LHCN-M2 (cell line): ENCODE measurements at regions not wholly inside any gene's neighbourhood (a gene's known extent, or its start where the extent isn't known, plus 50 kb on each side); places are given as distances from the start of the nearest gene placed in this dataset.
"Not testable (repeated sequence)": the region's sequence is repeated elsewhere in the genome, so short reads cannot be mapped to it uniquely, and the experiment has no call there.

Experiments used
- DNase-seq: peaks from one replicate; pipeline ENCODE4 v3.0.0-alpha.2; 2012; ENCODE audit warnings: low read depth

DNA sequence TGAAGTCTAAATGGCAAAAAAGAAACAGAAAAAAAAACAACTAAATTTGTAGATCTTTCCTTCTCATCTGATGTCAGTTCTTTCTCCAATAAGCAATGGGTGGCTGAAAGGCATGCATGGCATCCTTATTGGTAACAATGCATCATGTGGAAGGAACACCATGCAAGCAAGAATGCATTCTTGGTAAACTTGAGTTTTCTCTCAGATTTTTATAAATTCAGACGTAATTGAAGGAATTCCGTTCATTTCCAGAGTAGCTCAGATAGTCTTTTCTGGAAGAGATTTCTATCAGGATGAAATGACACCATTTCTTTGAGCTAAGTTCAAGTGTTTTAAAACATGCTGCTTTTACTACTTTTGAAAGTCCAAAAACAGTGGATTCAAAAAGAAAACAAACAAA is 373.0 kb downstream of the COG6 start:
- no peak for DNase-seq

DNA sequence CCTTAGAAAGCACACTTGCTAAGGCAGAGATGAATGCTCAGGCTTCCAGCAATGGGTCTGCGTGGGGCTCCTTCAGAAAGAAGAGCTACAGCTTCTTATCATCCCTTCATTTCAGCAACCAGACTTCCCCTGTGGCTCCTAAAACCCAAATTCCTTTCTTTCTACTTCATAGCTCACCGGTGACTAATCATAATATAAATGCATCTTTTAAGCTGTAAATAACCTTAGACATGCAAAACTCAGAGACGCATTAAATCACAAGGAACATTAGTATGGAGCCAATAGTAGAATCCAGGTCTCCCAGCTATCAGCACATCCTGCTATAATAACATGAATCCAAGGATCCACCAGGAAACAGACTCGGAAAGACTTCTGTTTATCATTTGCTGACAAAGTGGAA is 375.6 kb downstream of the COG6 start:
- peak; percentile 84 for DNase-seq

DNA sequence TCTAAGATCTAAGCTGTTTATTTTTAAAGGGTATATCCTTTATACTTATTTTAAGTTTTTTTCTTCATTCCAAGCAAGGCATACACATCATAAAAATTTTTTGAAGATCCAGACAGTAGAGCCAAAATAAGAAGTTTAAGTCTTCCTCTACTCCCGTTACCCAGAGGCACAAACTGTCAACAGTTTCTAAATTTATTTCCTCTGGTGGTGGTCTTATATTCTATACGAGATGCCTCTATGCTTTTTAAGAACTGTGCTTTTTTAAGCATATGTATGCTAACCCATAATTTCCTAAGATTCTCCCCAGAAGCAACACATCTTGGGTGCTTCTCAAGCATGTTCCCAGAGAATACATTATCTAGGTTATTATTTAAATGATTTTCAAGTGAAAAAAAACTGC is 383.6 kb downstream of the COG6 start:
- DNase-seq, result no peak

DNA sequence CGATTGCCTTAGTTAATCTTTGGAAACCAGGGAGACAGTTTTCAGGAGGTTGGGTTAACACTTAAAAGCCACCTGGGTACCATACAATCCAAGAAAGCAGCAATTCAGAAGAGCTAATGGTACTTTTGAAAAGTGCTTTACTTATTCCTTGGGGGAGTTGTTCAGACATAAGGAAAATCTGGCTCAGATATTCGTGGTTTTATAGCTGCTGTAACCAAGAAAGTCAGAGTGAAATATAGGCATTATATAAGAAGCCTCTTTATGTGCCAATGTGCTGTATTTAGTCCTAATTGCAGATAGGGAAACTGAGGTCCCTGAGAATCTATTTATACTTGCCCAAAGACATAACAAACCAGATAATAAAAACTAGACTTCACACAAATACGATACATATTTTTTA is 387.5 kb downstream of the COG6 start:
- DNase-seq, result no peak

DNA sequence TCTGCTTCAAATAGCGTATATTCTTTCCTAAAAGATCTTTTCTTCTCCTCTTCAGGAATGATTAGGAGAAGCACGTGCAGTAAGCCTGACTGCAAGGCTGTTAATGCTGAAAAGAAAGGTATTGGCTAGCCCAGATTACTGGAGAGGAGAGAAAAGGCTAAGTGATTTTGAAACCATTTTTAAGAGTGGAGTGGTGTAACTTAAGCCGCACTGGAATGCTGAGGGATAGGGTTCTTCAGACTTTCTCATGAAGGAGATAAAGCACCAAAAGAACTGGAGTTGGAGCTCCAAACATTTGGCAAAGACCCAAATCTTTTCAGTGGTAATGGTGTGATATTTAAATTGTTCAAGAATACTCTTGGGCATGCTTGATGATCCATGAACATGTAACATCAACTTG is 388.3 kb downstream of the COG6 start:
- no peak for DNase-seq

DNA sequence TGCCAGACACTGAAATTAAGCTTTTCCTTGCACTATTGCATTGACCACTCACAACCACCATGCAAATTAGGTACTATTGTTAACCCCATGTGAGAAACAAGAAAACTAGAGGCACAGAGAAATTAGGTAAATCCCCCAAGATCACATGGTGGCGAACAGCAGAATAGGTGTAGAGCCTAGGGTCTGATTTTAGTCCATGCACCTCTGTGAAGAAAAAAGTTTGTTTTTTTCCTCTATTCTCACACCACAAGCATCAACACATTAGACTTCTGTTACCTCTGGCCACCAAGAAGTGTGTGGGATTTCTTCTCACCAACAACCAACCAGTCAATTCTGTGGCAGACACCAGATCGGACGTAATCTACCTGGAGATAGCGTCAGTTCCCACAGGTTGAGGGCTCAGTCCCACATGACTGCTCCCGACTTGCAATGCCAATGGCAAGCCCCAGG is 391.9 kb downstream of the COG6 start:
- no peak for DNase-seq

DNA sequence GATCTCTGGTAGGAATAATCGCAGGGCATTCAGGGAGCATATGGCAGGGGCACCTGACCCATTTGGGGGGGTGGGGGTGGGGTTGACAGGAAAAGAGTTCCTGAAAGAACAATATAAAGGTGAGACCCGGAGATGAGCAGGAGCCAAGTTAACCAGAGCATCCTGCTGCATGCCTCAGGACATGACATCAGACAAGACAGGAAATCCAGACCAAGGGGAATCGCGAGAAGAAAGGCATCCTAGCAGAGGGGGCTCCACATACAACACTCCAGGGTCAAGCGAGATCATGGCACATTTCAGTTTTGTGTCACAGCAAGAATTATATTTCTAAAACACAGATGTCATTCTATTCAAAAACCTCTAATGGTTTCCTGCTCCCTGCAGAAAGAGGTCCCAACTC is 393.1 kb downstream of the COG6 start:
- DNase-seq, result no peak

DNA sequence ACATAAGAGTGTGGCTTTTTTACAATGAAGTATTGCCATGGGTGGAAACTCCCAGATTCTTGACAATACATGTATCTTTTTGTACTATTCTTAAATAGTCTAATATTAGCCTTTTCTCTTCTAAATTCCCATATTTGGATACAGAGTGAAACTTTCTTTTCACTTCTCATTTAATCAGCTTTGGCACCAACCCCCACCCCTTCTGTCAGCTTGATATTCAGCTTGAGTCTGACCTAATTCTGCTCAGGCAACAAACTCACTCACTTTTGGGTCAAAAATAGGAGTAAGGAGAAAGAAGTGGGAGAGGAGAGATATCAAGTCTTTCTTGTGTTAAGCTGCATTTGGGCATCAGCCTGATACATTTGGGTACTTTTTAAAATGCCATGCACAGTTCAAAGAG is 397.5 kb downstream of the COG6 start:
- no peak for DNase-seq

DNA sequence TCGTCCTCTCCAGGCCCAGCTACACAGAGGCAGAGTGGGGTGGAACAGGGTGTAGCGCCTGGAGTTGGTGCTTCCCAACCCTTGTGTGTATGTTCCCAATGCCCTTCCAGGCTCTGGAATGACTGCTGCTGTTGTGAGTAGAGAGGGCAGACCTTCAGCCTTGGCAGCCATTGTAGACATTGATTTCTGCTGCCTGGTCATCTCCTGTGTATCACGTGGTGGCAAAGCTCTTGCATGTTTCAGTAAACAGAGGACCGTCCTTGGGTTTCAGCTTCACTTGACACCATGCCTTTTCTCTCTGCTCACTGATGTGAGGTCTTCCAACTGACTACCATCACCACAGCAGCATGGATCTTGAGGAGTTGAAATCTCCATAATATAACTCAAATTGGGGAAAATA is 397.9 kb downstream of the COG6 start:
- no peak for DNase-seq

DNA sequence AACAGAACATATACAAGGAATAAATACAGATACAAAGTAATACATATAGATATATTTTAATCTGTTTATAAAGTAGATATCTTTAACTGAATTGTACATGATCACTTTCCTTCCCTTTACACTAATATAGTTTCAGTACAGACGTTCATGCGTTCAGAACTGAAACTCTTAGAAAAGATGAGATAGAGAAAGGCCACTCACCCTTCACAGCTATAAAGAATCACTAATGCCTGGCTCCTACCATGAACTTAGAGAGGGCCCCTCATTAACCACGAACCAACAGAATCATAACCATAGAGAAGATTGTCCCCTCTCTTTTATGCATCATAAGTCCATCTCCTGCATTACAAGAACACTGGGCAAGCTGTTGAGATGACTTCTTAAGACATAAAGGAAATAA is 399.0 kb downstream of the COG6 start:
- DNase-seq, result not testable (repeated sequence)

DNA sequence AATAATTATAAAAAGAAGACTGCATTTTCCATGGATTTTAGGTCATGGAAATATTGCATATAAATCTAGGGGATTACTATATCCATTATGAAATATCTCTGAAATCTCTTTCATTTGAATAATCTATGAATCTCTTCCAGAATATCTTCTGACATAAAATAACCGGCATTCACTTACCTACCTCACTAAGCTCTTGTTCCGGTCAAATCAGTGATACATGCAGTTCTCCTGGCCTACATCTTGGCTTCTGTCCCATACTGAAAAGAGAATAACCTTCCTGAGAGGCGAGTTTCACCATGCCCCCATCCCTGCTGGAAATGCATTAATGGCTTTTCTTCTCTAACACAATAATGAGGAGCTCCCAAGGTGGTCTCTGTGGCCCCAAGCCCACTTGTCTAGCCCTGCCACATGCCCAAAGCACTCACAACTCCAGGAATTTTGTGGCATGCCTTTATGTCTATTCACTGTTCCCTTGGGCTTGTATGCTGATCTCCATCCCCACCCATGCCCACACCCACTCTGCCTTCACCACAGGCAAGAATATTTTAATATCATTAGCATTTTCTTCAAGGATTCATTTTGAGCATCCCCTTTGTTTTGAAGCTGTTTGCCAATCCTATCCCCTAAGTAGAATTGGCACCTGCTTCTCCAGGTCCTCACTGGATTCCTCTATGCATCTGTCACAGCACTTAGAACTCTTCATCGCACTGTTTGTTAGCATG is 401.6 kb downstream of the COG6 start:
- peak; percentile 11 for DNase-seq

DNA sequence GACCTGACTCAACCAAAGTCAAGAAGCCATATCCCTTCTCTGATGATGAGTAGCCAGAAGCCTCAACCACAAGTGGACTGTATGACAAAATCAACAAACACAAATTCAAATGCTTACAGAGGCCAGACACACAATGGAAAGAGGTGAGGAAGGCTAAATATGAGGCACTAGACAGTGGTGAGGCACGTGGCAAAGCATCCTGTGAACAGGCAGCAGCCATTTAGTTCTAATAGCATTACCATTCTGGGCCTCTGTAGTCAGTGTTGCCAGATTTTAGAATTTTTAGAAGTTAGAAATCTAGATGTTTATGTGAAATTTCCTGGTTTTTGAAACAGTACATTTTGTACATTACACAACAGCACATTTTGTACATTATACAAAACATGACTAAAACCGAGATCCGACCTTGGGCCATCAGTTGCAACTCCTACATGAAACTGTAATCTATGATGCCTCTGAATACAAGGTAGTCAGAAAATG is 403.3 kb downstream of the COG6 start:
- peak; percentile 59 for DNase-seq

DNA sequence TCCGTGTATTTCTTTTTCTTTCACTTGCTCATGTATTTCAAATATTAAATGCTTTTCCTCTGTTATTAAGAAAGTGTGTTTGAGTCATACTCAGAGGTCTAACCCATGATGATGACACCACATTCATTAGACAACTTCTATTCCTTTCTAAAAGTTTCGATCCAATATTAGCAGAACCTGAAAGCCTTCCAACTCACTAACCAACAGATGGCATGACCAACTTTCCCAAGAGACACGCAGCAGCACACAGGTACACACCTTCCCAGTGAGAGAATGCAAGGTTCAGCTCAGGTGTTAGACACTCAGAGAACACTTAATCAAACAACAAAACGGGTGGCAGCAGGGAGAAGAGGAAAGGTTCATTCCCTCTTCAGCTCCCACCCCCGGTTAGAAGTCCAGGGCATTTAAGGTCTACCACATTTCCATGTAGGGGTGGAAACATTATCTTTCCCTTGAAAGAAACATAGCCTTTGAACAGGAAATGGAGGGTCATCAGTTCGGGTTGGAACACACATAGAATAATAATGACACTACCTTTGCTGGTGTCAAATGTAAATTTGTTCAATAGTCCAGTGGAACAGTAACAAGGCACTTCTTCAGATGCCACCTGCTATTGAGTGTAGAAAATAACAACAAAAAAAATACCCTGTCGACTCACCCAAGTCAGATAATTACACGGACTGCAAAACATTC is 404.2 kb downstream of the COG6 start:
- peak; percentile 31 for DNase-seq

DNA sequence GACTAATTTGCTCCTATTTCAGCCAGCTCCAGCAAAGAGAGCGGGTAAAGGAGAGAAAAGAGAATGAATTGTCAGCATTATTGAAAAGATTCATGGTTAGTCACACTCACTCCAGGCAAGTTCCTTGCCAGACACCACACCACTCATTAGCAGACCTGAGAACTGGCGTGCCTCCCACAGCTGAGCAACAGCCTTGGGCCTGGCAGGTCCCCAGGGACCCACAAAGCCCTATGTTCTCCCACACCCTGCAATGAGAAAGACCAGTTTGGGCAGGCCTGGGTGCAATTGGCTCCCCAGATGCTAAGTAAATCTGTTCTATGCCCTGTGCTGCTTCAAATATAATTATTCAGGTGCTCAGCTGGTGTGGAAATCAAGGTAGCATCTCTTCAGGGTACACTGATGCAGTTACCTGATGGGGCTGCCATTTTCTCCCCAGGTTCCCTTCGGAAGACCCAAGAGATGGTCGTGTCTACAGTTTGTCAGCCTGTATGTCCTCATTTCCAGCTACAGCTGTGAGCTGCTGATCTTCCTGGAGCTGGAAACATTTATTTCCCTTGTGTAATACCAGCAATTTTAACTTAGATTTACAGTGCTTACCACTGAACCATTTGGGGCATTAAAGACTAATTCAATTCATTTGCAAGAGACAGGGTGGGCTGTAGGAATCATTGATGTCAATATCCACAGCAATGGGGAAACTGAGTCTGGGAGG is 405.0 kb downstream of the COG6 start:
- DNase-seq, result peak; percentile 96

DNA sequence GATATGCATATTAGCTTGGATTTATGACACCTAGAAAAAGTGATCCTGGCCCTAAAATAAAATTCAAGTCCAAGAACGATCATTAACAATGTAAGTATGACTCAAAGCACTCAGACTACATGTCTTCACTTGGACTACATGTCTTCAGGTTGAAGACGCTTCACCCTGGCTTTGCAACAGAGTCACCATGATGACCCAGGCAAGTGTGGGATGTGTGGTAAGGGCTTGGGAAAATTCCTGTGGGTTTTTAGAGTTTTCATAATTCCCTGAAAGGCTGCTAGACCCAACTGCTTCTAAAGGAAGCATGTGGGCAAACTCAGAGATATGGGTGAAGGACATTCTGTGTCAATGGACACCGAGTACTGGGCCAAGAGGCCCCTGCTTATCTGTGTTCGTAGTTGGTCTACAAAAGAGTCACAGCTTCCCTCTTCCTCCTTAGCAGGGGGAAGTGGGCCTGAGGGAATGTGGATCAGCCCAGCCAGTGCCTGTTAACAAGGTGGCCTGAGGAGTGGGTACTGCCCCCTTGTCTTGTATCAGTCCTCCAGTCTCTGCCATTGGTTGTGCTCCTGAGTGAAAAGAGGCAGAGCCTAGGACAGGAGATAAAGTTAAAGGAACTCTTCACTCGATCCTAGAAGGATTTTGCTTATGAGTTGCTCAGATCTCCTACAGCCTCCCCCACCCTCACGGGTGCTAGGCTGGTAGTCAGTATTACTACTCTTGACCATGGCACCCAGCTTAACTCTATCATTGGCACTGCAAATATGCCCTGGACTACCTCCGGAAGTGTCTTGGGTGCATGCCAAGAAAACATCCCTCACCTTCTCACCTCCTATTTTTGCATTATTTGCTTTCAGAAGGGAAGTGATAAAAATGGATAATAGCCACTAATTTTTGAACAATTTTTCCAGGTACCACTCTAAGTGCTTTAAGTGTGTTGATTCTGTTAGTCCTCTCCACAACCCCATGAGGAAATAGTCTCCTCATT is 406.3 kb downstream of the COG6 start:
- peak; percentile 76 for DNase-seq

DNA sequence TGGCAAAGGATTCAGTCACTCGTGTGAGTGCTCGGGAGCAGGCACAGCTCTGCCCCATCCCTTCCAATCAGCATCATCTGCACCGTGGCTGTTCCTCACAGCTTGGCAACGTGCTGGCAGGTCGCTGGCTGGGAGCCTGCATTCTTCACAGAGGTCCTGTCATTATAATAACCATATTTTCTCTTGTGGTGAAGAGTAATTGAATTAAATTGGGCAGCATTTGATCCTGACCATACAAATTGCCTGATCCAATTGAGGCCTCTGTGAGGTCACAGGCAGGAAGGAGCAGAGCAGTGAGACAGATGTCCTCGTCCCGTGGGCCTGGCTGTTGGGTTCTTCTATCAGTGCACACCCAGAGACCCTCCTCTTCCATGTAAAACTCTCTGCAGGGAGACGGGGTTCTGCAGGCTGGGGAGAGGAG is 407.8 kb downstream of the COG6 start:
- no peak for DNase-seq

DNA sequence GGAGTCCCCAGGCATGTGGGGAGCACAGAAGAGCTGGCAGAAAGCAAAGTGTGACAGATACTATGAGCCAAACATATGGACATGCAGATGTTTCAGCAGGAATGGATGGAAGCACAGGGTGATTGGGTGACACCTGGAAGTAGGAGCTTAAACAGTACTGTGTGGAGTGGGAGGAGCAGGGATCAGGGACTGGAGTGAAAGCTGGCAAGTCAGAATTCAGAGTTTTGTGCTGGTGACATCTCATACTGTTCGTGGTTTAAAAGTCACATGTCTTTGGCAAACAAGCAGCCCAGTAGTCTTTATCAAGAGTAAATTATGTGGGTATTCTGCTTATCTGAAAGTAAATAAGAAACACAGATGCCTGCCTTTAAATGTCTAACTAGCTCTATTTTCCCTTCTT is 408.2 kb downstream of the COG6 start:
- no peak for DNase-seq

DNA sequence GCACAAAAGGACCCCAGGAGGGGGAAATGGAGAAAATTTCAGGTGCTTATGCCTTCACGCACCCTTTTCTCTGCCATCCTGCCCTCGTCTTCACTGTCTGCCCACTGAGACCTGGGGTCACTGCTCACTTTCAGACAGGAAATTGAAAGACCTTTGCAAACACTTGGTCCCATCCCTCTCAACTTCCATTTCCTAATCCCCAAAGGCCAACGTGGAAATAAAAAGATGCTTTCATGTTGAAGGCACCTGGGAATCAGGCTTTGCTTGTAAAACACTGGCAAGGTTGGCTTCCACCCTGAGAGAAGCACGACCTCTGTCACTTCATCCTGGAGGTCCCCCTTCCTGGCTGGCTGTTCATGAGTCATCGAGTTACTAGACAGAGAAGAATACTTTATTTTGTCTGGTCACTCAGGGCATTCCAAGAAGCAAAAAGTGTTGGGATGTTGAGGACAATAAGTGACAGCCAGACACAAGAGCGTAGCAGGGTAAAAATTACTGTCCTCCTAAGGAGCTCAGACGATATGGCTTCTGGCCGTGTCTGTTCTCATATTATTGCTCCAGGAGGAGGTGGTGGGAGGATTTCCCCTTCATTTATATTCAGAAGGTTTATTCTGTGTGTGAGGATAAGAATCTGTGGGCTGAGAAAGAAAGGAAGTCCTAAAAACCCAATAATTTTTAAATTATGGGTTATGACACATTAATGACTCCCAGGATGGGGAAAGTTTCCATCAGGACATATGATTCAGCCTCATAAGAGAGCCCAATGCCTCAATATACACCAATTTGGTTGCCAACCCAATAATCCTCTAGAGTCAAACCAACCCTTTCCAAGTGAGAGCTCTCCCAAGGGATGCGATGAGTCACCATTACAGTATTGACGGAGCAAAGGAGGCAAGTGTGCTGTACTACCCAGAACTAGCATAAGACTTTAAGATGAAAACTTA is 409.0 kb downstream of the COG6 start:
- DNase-seq, result peak; percentile 99

DNA sequence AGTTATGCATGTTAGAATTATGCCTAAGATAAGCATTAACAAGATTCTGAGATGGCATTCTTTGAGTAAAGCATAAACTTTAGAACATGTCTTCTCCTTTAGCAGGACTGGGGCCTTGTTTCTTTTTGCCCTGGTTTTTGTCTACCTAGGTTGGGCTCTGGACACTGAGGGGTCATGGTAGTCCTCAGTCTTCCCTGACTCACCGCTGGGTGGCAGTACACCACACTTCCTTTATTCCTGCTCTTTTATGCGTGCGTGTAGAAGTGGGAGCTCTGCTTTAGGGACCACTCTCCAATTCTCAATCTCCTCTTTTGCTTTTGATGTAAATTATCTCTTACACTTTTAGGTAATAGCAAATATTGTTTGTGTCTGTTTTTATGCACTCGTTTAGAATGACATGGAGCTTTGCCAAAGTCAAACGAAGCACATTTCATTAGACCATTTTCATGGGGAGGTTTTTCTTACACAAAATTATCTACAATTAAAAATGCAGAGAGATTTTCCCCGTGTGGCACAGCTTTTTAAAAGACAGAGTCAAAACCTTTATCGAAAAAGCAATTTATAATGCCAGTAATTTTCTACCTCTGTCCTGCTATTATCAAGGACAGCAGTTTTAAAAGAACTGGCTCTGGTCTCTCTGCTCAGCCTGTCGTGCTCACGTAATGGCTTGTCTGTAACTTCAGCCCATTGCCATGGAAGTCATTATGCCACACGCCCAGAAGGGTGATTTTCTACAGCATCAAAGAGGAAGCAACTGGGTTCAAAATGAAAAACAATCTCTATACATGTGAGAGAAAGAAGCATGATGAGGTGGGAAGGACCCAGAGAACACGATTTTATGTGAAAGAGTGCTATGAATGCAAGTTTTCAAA is 413.9 kb downstream of the COG6 start:
- peak; percentile 70 for DNase-seq
